ENCODE measurements at regions not wholly inside any gene's neighbourhood (a gene's known extent, or its start where the extent isn't known, plus 50 kb on each side); places are given as distances from the start of the nearest gene placed in this dataset.
"Not testable (repeated sequence)": the region's sequence is repeated elsewhere in the genome, so short reads cannot be mapped to it uniquely, and the experiment has no call there.

DNA sequence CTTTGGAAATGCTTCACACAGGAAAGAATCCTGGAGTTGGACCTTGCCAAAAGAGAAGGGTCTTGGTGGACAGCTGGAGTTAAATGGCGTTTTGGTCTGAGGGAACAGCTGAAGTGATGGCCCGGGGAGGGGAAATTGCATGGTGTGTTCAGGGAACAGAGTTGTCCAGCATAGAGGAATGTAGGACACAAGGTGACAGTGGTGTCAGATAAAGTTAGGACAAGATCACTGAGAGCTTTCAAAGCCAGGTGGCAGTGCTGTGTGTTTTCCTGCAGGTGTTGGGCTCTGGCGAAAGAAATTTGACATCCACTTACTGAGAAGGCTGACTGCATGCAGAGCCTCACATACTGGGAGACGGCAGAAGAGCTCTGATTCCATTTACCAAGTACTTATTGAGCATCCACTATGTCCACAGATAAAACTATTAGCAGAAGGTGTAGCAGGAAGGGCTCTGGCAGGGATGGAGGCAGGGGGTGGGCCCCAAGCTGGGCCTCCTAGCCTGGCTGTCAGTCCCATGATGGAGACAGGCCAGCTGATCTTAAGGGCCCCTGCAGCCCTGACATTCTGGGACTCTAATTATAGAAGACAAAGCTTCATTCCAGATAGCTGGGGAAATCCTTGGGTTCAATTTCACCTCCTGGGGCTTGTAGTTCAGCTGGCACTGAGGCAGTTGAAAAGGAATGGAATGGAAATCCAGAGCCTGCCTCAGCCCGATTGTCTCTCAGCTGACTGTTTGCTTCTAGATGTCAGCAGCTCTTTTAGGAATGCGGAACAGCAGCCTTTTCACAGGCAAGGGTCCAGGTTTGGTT, 150.2 kb upstream of the MAMLD1 start:
- no peak for DNase-seq (ENCODE audit: low read depth)

DNA sequence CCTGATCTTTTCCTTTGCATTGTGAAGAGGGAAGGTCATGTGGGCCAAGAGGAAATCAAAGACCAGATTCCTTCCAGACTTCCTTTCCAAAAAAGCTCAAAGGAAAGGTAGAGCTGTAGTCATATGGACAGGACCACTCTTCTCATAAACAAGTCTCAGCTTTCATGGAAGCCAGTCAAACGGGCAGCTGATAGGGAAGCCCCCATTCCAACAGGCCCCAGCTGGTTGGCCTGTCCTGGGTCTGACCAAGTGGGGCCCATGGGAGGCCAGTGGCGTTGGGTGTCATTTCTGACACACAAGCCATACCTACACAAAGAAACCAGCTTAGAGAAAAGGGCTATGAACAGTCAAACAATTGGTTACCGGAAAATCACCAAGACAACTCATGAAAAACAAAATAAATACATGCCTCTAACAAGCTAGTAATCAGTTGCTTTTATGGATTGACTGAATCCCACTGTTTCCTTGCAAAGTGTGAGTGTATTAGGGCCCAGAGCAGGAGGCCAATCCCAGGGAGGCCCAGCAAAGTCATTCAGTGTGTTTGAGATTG, 149.6 kb upstream of the MAMLD1 start:
- no peak for DNase-seq (ENCODE audit: low read depth)

GRCh38 chrX:150216000-150216399, 147.1 kb upstream of the MAMLD1 start:
- not testable (repeated sequence) for DNase-seq (ENCODE audit: low read depth)

DNA sequence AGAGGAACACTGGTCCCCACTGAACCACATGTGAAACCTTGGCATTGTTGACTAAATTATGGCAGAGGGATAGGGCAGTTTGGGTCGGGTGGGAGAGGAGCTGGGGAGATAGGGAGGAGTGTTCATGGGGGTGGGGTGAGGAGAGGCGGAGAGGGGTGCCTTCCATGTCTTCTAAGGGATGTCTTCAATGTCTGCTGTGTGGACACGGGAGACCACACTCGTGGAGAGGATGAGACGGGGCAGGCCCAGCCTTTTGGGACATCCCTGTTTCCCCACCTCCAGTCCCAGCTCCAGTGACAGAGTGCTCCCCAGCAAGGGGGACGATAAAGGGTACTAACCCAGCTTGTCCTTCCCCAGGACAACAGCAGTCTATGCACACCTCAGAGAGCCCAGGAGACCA, 146.4 kb upstream of the MAMLD1 start:
- no peak for DNase-seq (ENCODE audit: low read depth)

- no peak for DNase-seq (ENCODE audit: low read depth)
These were observed 145.5 kb upstream of the MAMLD1 start for GRCh38 chrX:150217609-150218008.

- DNase-seq (ENCODE audit: low read depth): peak; percentile 74
These were observed 143.5 kb upstream of the MAMLD1 start for GRCh38 chrX:150219374-150220185.

- no peak for DNase-seq (ENCODE audit: low read depth)
These were observed 139.7 kb upstream of the MAMLD1 start for GRCh38 chrX:150223176-150224015.

DNA sequence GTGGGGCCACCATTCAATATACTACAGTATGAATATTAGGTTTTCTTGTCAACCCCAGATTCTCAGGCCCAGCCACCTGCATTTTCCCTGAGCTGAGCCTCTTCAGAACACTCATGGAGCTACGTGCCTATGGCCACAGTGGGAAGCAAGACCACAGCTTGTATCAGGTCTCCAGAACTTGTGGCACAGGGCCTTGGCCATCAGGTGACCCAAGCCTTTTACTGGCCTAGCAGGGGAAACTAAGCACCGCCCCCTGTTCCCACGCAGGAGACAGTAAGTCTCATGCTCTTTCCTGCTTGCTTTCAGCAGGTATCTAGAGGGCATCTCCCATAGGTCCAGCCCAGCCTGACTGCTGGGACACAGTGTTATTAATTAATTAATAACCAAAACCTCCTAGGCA, 138.4 kb upstream of the MAMLD1 start:
- DNase-seq (ENCODE audit: low read depth): no peak

- DNase-seq (ENCODE audit: low read depth): no peak
These were observed 137.9 kb upstream of the MAMLD1 start for GRCh38 chrX:150225266-150225665.

- DNase-seq (ENCODE audit: low read depth): no peak
These were observed 137.4 kb upstream of the MAMLD1 start for GRCh38 chrX:150225756-150226155.

- no peak for DNase-seq (ENCODE audit: low read depth)
These were observed 136.7 kb upstream of the MAMLD1 start for GRCh38 chrX:150226223-150226965.

DNA sequence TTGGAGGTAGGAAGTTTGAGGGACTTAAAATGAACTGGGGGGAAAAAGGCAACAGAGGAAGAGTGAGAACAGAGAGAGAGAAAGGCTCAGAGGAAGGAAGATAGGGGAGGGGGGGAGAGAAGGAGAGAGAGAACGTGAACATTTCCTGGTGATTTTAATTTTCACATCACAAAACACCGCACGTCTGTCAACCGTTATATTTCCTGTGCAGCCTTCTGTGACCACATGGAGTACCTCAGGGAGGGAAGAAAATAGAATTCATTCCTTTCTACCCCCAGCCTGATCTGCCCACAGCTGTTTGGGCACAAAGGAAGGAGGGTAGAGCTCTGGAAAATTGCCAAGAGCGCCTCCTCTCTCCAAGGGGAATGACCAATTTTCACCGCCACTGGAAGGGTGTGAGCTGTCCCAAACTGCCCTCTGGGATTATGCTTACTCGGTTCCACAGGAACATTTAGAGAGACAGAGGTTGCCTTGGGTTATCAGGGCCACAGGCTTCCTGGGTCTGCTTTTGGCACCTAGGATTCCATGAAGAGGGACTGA, 135.7 kb upstream of the MAMLD1 start:
- DNase-seq (ENCODE audit: low read depth): no peak

DNA sequence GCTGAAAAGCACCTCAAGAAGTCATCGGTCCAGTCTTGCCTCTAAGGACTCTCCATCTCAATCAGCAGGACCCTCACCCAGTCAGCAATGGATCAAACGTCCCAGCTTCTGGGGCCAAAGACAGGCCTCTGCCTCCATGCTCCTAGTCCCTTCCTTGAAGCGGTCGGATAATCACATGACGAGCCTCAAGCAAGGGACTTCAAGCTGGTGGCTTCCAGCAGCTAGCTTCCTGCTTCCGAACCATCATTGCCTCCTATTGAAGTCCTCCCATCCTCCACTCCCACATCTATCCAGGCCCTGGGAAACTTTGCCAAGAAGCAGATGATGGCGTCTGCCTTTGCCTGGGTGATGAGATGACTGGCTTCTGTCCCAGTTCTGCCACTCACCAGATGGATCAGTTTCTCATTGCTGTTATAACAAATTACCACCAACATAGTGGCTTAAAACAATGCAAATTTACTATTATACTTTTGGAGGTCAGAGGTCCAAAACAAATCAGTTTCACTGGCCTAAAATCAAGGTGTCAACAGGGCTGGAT, 135.2 kb upstream of the MAMLD1 start:
- DNase-seq (ENCODE audit: low read depth): no peak

DNA sequence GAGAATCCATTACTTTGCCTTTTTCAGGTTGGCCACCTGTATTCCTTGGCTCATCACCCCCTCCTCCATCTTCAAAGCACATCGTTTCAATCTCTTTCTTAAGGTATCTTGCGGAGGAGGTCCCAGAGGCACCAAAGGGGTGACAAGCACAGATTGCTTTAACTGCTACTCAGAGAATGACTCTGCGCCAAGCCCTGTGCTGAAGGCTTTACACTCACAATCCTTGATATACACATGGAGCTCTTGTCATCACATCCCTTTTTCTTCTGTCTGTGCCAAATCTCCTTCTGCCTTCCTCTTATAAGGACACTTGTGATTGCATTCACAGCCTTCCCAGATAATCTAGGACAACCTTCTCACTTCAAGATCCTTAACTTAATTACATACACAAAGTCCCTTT, 134.7 kb upstream of the MAMLD1 start:
- DNase-seq (ENCODE audit: low read depth): no peak

DNA sequence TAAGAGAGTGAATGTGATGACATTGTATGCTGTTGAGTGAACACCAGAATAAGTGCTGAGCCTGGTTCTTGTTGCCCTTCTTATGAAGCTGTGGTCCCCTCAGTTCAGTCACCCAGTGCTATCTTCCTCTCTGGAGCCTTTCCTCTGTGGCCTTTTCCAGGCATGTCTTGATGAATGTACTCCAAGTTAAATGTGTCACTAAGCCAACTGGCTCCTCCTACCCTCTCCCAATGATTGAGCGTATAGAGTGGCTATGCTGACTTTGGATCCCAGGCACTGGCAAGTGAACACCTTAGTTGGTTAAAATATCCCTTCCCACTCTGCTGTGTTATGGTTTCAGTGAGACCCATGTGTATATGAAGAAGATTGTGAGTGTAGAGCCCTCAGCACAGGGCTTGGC, 134.1 kb upstream of the MAMLD1 start:
- DNase-seq (ENCODE audit: low read depth): no peak

GRCh38 chrX:150229481-150229880, 133.6 kb upstream of the MAMLD1 start:
- DNase-seq (ENCODE audit: low read depth): no peak

- DNase-seq (ENCODE audit: low read depth): not testable (repeated sequence)
These were observed 132.2 kb upstream of the MAMLD1 start for GRCh38 chrX:150230952-150231351.

GRCh38 chrX:150231368-150231767, 131.7 kb upstream of the MAMLD1 start:
- not testable (repeated sequence) for DNase-seq (ENCODE audit: low read depth)

DNA sequence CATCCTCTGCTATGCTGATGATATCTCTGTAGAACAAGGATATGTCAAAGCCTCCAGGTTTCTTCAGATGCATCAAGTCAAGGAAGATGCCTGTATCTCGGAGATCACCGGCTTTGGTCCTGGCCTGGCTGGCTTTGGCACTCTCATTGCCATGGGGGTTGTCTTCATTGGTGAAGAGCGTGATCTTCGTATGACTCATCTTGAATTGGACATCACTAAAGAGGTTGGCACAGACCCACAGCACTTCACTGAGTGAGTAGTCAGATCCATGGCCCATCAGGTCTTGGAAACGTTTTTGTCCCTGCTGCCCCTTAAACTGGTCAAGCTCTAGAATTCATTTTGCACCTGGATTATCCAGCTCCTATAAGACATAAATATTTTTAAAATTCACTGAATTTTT, 130.9 kb upstream of the MAMLD1 start:
- not testable (repeated sequence) for DNase-seq (ENCODE audit: low read depth)

DNA sequence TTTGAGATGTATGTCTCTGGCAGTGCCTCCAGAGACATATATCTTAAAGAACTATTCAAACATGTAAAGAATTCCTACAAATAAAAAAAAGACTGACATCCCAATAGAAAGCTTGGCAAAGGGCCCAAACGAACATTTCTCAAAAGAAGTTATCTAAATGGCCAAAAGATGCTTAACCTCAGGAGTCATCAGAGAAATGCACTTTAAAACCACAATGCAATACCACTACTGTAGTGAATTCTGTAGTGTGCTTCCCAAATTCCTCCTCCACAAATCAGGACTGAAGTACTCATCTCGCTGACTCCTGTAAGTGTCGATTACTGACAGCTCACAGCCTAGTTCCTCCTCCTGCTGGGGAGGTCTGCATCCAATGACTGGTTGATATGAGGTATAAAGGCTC, 129.0 kb upstream of the MAMLD1 start:
- DNase-seq (ENCODE audit: low read depth): no peak

GRCh38 chrX:150236327-150236726, 126.8 kb upstream of the MAMLD1 start:
- peak; percentile 32 for DNase-seq (ENCODE audit: low read depth)

Data from renal cortical epithelial cell (primary cell).